Urothelium cell line (cell line): ENCODE measurements at regions not wholly inside any gene's neighbourhood (a gene's known extent, or its start where the extent isn't known, plus 50 kb on each side); places are given as distances from the start of the nearest gene placed in this dataset.
A peak's percentile ranks its signal among the peaks of the same experiment; 100 is the strongest.
"Not testable (repeated sequence)": the region's sequence is repeated elsewhere in the genome, so short reads cannot be mapped to it uniquely, and the experiment has no call there.

Experiments used
- DNase-seq: peaks from one replicate; pipeline ENCODE4 v3.0.0; 2011; ENCODE audit warnings: low spot score, mixed read lengths
- FAIRE-seq: peaks from 2 replicates; lab custom pipeline; 2011; peaks lifted over from hg19 to GRCh38; lab: Jason Lieb, UNC

DNA sequence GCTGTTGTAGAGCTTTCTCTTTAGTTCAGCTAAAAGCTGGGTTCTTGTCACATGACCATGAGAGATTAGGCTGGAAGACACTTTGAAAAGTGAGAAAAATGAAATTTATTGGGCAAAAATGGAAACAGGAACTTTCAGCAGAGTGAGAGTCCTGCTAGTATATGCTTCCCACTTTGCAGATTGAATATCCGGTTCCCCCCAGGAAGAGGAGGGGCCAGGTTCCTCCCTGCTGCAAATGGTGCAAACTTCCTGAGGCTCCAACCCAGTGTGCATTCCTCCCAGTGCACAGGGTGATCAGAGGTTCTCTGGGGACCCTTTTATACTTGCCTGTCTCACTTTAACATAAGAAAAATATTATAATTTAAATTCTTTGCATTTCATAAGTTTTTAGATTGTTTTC is 119.9 kb upstream of the SPIN4 start:
- FAIRE-seq, result no peak
- DNase-seq, result no peak

DNA sequence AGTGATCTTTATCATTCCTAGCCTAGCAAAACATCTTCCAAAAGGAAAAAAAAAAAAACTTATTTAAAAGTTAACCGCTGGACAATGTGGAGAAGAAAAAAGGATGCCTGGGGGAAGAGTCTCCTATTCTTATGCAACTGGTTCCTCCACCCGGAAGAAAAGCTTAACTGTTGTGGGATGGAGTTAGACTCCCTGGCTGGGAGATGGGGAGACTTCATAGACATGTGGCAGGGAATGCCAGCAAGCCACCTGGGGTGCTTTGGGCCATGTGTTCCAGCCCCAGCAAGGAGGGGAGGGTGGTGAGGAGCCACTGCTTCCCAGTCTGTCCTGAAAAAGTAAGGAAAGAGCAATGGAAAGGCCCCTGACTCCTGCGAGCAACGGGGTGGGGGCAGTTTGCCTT is 119.4 kb upstream of the SPIN4 start:
- no peak for FAIRE-seq
- no peak for DNase-seq

DNA sequence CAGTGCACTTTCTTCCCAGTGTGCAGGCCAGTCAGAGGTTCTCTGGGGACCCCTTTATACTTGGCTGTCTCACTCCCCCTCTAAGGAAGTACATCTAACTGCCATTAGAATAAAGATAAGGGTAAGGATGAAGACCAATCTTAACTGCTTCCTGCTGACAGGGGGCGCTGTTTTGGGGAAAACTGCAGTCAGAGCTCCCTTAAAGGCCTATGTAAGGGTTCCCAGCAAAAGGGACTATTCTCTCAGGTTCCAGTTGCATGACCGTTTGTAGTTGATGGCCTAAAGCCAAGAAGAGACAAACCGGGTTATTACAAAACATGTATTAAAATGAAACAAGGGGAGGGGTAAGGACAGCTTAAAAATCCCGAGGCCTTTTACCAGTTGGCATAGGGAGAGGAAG is 115.6 kb upstream of the SPIN4 start:
- DNase-seq (no peak), FAIRE-seq (no peak)

DNA sequence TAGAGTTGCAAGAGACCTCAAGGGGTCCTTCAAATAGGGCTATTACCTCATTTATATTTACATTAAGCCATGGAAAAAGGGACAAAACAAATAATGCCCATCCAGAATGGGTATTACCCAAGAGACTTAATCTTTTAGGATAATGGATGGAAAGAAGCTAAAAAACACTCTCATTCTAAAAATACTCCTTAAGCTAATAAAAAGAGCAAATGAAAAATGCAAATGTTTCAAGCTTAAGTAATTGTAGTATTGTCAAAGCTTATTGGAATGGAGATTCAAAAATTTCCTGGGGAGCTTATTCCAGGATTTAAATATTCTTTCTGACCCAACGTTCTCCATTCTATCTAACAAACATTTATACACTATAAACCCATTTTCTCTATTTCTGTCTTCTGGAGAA is 107.8 kb upstream of the SPIN4 start:
- DNase-seq (no peak), FAIRE-seq (no peak)

DNA sequence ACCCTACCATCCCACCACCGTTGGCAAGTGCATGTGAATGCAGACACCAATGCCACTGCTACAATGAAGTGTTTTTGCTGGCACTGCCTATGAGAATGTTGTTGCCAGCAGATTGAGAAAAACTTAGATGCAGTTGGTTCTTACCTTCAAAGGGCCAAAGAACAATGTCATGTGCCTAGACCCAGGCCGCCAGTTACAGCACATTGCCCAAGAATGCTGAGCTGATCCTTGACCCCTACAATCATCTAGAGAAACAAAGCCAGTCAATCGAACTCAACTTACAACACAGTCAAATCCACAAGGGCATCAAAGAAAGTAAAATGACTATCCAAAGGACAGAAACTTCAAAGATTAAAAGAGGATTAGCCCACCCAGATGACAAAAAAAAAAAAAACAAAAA is 102.4 kb upstream of the SPIN4 start:
- FAIRE-seq, result no peak

DNA sequence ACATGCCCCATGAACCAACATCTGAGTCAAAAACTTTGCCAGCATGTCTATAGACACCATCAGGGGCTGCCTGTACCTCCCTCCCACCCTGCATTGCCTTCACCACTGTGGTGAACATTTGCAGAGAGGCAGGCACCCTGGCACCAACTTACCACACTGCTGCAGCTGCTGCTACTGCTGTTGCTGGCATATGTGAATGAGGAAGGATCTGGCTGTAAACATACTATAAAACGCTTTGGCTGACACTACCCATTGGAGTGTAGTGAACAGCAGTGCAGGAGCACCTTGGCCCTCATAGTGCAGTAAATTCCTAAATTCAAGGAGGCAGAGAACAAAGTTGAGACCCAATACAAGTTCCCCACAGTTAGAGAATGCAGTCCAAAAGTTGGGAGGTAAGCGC is 90.6 kb upstream of the SPIN4 start:
- FAIRE-seq, result no peak
- DNase-seq, result no peak

More for the DNA sequence above, 102.4 kb upstream of the SPIN4 start:
- no peak for DNase-seq

DNA sequence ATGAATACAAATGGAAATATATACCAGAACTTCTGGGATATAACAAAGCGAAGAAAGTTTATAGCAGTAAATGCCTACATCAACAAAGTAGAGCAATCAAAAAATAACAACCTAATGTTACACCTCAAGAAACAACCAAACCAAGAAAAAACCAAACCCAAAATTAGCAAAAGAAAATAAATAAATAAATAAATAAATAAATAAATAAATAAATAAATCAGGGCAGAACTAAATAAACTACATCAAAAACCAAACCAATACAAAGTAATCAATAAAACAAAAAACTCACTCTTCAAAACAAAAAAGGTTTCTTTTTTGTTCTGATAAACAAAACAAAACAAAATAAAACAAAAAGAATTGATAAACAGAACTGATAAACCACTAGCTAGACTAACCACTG is 88.4 kb upstream of the SPIN4 start:
- FAIRE-seq (no peak), DNase-seq (no peak)

DNA sequence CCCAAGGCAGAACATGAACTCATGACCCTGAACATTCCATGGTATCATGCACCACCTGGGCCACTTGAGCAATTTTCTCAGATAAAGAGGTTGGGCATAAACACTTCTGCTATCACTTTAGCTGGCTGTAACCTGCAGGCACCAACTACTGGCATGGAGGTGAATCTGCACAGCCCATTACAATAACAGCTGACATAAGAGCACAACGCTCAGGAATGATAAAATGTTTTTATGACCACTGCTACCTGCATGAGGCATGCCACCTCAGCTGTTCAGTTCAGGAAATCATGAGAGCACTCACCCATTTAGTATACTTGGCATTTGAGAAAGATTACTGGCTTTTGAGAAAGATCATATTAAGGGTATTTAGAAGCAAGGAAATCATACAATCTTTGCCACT is 85.7 kb upstream of the SPIN4 start:
- no peak for DNase-seq
- FAIRE-seq, result no peak

DNA sequence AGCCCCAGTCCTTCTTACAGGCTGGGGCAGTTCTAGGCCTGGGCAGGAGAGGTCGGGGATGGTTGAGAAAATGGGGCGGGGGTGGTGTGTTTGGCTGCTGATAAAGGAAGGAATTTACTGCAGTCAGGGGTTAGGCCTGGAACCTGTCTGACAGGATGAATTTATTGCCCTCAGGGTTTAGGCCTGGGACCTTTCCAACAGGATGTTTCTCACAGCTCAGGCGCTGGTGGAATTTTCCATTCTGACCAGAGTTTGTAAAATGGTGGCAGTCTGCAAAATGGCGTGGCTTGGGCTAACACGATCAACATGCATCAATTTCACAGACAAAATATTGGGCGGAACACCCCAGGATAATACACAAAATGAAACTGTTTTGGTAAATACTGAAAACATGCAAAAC is 83.5 kb upstream of the SPIN4 start:
- FAIRE-seq, result no peak
- peak; percentile 39 for DNase-seq

DNA sequence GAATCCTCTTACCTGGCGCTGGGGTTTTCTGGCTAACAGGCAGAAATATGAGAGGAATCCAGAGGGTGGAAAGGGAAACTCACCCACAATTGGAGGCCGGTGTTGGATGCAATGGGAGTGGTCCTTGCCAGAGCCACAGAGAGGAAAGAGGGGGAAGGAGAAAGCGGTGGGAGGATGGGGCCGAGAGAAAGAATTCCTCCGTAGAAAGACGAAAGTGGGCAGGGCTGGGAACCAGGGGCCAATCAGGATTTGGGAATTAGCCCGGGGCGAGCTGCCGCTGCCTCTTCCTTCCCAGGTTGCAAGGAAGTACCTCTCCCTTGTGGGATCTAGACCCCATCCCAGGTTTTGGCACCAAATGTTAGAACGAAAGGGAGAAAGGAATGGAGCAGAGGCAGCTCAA is 83.1 kb upstream of the SPIN4 start:
- DNase-seq, result no peak
- no peak for FAIRE-seq

DNA sequence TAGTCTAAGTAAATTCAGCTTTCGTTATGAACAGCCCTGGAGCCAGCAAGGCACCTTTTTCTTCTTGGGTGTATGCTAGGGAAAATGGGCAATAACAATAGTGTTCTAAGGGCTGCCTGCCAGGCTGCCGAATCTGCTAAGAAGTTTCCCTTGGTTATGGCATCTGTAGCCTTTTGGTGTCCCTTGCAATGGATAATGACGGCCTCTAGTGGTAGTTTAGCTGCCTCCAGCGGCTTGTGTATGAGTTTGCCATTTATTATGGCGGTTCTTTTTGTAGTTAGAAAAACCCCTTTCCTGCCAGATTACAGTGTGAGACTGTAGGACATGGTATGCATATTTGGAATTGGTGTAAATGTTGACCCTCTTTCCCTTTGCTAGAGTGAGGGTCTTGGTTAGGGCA is 78.9 kb upstream of the SPIN4 start:
- FAIRE-seq (no peak), DNase-seq (no peak)

DNA sequence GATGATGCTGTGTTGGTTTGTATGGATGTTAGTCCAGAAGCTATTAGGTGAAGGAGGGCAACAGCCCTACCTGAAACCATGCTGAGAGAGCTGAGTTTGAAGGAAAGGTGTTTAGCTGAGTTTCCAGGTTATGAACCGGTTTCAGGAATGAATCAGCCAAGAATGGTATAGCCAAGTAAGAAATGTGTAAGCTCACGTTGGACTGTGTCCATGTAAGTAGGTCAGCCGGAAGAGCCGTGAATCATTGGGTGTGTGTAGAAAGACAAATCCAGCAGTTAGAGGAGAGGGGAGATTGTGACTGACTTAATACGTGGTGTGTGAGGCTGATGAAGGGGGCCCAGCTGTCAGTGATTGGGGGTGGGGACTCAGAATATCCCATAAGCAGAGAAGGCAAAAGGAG is 77.2 kb upstream of the SPIN4 start:
- DNase-seq (no peak), FAIRE-seq (no peak)

DNA sequence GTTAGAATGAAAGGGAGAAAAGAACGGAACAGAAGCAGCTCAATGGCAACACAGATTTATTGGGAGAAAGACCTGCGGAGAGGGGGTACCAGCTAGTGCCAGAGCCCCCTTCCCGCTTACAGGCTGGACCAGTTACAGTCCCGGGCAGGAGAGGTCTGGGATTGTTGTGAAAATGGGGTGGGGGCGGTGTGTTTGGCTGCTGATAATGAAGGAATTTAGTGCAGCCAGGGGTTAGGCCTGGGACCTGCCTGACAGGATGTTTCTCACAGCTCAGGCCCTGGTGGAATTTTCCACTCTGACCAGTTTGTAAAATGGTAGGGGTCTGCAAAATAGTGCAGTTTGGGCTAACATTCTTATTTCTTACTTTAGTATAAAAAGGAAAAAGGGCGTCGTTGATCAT is 75.4 kb upstream of the SPIN4 start:
- FAIRE-seq, result no peak
- no peak for DNase-seq

DNA sequence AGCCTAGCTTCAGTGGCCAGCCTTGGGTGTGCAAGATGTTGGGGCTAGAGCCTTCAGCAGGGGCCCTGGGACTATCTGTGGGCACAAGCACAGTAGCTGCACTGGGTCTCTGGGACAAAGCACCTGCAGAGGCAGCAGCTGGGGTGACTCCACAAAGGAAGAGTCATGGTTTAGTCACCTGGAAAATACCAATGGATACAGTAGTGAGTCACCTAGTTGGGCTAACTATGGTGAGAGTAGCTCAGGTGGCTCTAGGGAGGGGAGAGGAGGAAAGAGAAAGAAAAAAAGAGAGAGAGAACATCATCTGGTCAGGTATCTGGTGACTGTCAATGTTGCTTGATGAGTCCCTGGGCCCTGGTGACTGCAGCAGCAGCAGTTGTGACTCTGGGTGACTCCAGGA is 72.9 kb upstream of the SPIN4 start:
- FAIRE-seq, result no peak
- DNase-seq, result no peak

DNA sequence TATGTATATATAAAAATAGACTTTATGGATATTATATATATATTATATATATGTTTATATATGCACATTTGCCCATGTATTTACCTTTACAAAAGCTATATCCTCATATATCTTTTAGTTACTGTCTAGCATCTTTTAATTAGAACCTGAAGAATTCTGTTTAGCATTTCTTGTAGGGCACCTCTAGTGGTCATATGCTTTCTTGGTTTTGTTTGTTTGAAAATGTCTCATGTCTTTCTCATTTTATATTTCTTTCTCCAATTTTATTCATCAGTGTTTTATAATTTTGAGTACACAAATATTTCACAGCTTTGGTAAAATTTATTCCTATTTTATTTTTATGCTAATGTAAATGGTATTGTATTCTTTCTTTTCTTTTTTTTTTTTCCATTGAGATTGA is 70.3 kb upstream of the SPIN4 start:
- FAIRE-seq, result no peak

DNA sequence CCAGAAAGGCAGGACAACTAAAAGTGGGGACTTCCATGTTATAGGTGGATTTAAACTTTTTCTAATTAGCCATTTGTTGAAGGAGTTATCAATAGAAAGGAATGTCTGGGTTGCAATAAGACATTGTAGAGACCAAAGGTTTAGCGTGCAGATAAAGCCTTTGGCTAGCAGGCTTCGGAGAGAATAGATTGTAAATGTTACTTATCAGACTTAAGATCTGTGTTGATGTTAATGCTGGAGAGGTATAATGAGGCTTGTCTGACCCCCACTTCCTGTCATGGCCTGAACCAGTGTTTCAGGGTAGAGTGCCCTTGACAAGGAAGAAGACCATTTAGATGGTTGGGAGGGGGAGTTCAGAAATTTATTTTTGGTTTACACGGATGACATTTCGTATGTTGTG is 67.1 kb upstream of the SPIN4 start:
- FAIRE-seq, result no peak
- no peak for DNase-seq

More for the DNA sequence above, 70.3 kb upstream of the SPIN4 start:
- no peak for DNase-seq

DNA sequence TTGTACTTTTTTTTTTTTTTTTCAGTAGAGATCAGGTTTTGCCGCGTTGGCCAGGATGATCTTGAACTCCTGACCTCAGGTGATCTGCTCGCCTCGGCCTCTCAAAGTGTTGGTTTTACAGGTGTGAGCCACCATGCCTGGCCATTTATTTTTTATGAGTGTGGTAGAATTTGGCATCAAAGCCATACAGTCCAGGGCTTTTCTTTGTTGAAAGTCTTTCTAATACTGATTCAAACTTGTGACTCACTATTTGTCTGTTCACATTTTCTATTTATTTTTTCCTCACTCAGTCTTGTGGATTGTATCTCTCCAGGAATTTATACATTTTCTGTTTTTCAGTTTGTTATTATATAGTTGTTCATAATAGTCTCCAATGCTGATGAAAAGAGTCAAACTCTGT is 66.5 kb upstream of the SPIN4 start:
- no peak for DNase-seq
- FAIRE-seq, result no peak

DNA sequence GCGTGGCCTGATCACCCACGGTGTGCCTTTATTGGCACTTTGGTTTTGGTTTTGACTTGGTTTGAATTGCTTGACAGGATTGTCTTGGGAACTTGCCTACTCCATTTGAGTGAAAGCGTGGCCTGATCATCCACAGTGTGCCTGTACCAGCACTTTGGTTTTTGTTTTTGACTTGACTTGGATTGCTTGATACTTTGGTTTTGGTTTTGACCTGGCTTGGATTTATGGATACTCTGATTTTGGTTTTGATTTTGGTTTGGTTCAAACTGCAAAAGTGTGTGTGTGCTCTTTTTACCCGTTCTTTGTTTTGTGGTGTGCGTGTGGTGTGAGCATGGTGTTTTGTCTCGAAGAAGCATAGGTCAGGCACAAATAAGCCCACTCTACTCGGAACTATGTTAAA is 58.8 kb upstream of the SPIN4 start:
- not testable (repeated sequence) for FAIRE-seq, DNase-seq

DNA sequence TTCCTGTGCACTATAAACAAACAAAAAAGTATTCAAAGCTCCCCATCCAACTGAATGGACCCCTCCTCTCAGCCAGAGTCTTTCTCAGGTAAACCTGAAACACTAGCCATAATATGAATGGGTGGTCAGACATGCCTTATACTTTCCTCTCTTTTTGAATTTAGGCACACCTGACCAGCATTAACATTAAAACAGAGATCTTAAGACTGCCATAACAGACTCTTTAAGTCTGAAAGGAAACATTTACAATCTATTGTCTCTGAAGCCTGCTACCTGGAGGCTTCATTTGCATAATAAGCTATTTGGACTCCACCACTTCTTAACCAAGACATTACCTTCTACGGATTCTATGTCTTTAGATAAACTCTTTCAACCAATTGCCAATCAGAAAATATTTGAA is 56.9 kb upstream of the SPIN4 start:
- no peak for FAIRE-seq

DNA sequence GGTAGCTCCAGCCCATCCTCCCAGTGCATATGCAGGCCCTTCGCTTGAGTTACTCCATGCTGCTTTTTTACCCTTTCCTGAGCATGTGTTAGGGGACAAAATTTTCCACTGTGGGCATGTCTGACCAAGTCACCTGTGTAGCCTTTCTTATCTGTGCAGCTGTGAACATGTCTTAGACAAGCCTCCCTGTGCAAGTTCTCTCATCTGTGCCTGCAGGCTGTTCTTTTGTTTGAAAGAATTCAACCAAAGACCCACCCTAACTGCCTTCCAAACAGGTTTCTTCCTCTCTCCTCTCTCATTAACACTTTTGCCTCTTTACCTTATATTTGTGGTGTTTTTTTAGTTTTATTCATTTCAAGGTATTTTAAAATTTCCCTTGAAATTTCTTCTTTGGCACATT is 53.2 kb upstream of the SPIN4 start:
- FAIRE-seq (no peak), DNase-seq (no peak)

More for the DNA sequence above, 56.9 kb upstream of the SPIN4 start:
- no peak for DNase-seq

DNA sequence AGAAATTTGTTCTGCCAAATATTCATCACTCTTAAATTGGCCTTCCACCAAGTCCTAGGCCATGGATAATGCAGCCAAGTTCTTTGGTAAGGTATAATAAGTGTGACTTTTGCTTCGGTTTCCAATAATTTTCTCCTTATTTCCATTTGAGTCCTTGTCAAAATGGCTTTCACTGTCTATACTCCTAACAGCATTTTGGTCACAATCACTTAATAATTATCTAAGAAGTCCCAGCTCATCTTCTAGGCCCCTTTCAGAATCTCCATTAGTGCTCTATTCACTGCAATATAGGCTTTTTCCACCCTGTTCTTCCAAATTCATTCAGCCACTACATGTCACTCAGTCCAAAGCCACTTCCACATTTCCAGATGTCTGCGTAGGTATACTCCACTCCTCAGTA is 51.0 kb upstream of the SPIN4 start:
- FAIRE-seq (no peak), DNase-seq (no peak)
